GM12801 (cell line): ENCODE measurements at regions not wholly inside any gene's neighbourhood (a gene's known extent, or its start where the extent isn't known, plus 50 kb on each side); places are given as distances from the start of the nearest gene placed in this dataset.

Source experiments
- TF ChIP-seq, protein P1 (sequence below): IDR thresholded peaks from one replicate; pipeline ENCODE4 v1.5.1; 2011; ENCODE audit warnings: control low read depth; ENCODE audit not compliant: insufficient read length; ENCODE audit errors: extremely low read depth

- TF ChIP-seq, protein P1, sequence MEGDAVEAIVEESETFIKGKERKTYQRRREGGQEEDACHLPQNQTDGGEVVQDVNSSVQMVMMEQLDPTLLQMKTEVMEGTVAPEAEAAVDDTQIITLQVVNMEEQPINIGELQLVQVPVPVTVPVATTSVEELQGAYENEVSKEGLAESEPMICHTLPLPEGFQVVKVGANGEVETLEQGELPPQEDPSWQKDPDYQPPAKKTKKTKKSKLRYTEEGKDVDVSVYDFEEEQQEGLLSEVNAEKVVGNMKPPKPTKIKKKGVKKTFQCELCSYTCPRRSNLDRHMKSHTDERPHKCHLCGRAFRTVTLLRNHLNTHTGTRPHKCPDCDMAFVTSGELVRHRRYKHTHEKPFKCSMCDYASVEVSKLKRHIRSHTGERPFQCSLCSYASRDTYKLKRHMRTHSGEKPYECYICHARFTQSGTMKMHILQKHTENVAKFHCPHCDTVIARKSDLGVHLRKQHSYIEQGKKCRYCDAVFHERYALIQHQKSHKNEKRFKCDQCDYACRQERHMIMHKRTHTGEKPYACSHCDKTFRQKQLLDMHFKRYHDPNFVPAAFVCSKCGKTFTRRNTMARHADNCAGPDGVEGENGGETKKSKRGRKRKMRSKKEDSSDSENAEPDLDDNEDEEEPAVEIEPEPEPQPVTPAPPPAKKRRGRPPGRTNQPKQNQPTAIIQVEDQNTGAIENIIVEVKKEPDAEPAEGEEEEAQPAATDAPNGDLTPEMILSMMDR, result no peak
Observed at GRCh38 chr6:134604014-134604676, 286.2 kb upstream of the SGK1 start.

DNA sequence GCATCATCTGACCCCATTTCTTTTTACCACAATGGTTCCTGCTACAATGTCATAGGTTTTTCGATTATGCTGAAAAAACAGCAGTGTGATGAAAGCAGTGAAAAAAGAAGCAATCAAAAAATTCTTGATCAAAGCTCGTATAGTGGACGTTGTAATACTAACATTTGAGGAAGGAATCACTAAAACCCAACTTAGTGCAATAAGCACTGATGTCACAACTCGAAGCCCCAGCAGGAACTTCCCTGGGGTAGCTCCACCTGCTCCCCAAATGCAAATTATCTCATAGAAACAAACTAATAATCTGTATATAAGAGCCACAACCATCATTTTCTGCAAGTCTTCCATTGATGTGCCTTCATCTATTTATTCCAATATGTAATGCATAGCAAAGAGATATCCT is 285.6 kb upstream of the SGK1 start:
- TF ChIP-seq, protein P1, result no peak

- TF ChIP-seq, protein P1, result no peak
Observed at GRCh38 chr6:134602123-134602522, 284.2 kb upstream of the SGK1 start.

DNA sequence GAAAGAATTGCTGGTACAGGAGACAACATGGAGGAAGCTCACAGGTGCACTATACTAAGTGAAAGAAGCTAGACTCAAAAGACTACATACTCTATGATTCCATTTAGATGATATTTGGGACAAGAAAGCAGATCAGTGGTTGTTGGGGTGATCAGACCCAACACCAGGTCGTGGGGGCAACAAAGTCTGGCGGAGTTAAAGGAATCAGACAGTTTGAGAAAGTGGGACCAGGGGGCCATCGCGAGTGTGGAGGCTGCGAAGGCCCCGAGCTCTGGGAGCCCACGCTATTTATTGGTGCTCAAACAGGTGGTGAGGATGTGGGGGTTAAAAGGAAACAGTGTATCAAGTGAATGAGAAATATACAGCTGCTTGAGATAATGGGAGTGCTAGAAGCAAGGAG is 282.8 kb upstream of the SGK1 start:
- TF ChIP-seq, protein P1, result no peak

GRCh38 chr6:134599079-134599478 is 281.2 kb upstream of the SGK1 start:
- TF ChIP-seq, protein P1, result no peak

DNA sequence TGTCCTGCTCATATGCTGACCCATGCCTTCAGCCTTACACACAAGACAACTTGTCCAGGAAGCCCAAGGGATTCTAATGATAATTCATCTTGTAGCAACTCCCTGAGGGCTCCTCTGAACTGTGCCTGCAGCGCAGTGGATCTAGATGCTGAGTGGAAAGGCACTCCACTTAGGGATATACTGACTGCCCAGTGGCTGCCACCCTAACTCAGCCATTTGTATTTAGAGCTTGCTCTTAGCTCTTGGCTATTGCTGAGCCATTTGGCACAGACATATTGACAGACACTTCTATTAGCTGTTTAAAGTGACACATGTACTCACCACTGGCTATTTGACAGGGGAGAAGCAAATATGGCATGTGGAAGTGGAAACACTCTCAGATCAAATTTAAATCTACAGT is 278.3 kb upstream of the SGK1 start:
- TF ChIP-seq, protein P1, result no peak

DNA sequence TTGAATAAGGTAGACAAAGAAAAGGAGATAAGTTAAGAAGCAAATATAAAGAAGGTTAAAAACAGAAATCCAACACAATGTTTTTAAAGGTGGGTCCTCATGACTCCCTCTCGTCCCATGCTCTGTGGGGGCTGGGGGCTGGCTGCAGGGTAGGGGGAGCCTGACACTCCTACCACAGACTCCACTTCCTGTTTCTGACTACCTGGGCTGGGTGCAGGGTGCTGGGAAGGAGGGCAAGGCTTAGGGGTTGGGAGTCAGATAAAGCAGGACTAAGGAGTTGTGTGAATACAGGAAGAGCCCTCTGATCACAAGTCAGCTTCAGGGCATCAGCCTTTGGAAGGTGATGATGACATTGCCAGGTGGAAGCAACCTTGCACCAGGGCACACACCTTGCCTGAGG is 277.0 kb upstream of the SGK1 start:
- TF ChIP-seq, protein P1, result no peak
